ENCODE measurements at regions not wholly inside any gene's neighbourhood (a gene's known extent, or its start where the extent isn't known, plus 50 kb on each side); places are given as distances from the start of the nearest gene placed in this dataset.

DNA sequence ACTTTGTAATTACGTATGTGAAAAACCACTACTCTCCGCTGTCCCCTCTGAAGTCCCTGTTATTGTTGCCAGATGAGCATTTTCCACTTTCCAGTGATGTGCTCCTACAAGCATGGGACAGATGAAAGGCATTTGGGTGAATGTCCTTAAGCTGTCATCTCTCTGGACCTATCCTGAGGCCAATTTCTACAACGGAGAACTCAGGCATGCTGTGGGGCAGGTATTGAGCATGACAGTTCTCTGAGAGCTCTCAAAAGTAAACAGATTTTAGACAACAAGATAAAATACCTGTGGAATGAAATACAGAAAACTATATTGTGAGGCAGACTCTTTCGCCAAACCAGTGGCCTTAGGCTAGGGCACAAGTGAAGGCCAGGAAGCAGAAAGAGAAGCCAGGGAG lies 656.5 kb upstream of the NR2F2 start:
- no peak overlapping the region for H3K4me3 ChIP-seq
- no peaks in the 10 kb centered on the region for H3K27me3 ChIP-seq
- H3K27ac ChIP-seq, result no peak overlapping the region
- no peaks in the 10 kb centered on the region for H3K9me3 ChIP-seq
- no peaks in the 10 kb centered on the region for H3K36me3 ChIP-seq
- no peaks in the 10 kb centered on the region for H3K4me1 ChIP-seq
- intact Hi-C loops (cut with DNase I; ENCODE audit: low total_unique reads), result loop anchor here (5.0 kb wide), 1 partner anchor 1277 kb away; no protein-coding TSS in a partner anchor
- TF ChIP-seq POLR2A (IDR thresholded peaks at IDR 0.05) (no peak), CTCF (IDR thresholded peaks at IDR 0.05) (no peak), POLR2AphosphoS5 (IDR thresholded peaks at IDR 0.05) (no peak)
- DNase-seq (ENCODE audit: low spot score in 2 of 2), result no peak

GRCh38 chr15:95676500-95676899 lies 654.0 kb upstream of the NR2F2 start:
- Histone ChIP-seq H3K4me3 (no peak overlapping the region), H3K27ac (no peak overlapping the region), H3K27me3 (no peaks in the 10 kb centered on the region), H3K9me3 (no peaks in the 10 kb centered on the region), H3K4me1 (no peaks in the 10 kb centered on the region), H3K36me3 (no peaks in the 10 kb centered on the region)
- DNase-seq (ENCODE audit: low spot score in 2 of 2), result no peak
- intact Hi-C loops (cut with DNase I; ENCODE audit: low total_unique reads), result no loop called here
- no peak for TF ChIP-seq POLR2A (IDR thresholded peaks at IDR 0.05)
- no peak for TF ChIP-seq POLR2AphosphoS5 (IDR thresholded peaks at IDR 0.05)
- TF ChIP-seq CTCF (IDR thresholded peaks at IDR 0.05), result no peak

GRCh38 chr15:95679847-95680582 lies 650.5 kb upstream of the NR2F2 start:
- Histone ChIP-seq H3K27ac (no peak overlapping the region), H3K27me3 (no peaks in the 10 kb centered on the region), H3K4me3 (no peak overlapping the region), H3K4me1 (no peaks in the 10 kb centered on the region), H3K36me3 (no peaks in the 10 kb centered on the region), H3K9me3 (no peaks in the 10 kb centered on the region)
- DNase-seq (ENCODE audit: low spot score in 2 of 2), result no peak
- TF ChIP-seq POLR2A (IDR thresholded peaks at IDR 0.05) (no peak), CTCF (IDR thresholded peaks at IDR 0.05) (no peak)
- intact Hi-C loops (cut with DNase I; ENCODE audit: low total_unique reads), result no loop called here

DNA sequence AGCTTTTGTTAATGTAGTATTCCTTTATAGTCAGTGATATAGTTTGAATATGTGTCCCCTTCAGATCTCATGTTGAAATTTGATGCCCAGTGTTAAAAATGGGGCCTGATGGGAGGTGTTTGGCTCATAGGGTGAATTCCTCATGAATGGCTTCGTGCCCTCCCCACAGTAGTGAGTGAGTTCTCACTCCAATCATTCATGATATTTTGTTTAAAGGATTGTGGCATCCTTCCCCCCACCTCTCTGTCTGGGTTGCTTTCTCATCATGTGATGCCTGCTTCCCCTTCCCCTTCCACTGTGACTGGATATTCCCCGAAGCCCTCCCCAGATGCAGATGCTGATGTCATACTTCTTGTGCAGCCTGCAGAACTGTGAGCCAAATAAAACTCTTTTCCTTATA lies 649.8 kb upstream of the NR2F2 start:
- DNase-seq (ENCODE audit: low spot score in 2 of 2), result no peak
- Histone ChIP-seq H3K27ac (no peak overlapping the region), H3K4me1 (no peaks in the 10 kb centered on the region), H3K9me3 (no peaks in the 10 kb centered on the region), H3K27me3 (no peaks in the 10 kb centered on the region), H3K4me3 (no peak overlapping the region), H3K36me3 (no peaks in the 10 kb centered on the region)
- no peak for TF ChIP-seq POLR2A (IDR thresholded peaks at IDR 0.05)
- intact Hi-C loops (cut with DNase I; ENCODE audit: low total_unique reads), result no loop called here

DNA sequence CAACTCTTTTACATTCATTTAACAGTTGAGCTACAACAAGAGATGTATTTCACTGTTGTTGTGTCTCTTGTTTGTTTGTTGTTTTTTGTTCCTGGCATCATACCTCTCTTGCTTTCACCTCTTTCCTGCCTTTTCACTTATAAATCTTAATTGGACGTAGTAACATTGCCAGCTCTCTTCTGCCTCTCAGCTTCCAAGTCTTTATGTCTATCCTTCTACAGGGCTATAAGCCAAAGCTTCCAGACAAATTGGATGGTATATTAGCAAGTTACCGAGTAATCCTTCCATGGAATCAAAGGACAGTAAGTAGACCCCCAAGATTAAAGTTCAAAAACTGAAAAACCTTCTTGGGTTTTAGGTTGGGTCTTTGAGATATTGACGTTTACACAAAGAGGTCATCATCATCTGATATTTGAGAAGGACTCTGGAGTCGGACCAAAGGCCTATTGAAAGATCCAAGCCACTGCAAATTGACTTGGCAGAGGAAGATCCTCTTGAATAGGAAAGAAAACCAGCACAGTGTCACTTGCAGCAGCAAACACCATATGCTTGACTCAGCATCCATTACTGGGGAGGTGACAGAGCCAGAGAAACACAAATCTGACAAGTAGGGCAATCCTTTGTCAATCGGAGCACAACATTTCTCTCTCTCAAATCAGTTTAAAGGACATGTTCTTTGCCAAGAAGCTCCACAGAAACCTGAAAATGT lies 648.5 kb upstream of the NR2F2 start:
- H3K4me1 ChIP-seq, result no peaks in the 10 kb centered on the region
- intact Hi-C loops (cut with DNase I; ENCODE audit: low total_unique reads), result no loop called here
- TF ChIP-seq POLR2A (IDR thresholded peaks at IDR 0.05) (no peak), POLR2AphosphoS5 (IDR thresholded peaks at IDR 0.05) (no peak), CTCF (IDR thresholded peaks at IDR 0.05) (no peak)
- no peaks in the 10 kb centered on the region for H3K27me3 ChIP-seq
- H3K36me3 ChIP-seq, result no peaks in the 10 kb centered on the region
- H3K27ac ChIP-seq, result no peak overlapping the region
- no peaks in the 10 kb centered on the region for H3K9me3 ChIP-seq
- DNase-seq (ENCODE audit: low spot score in 2 of 2), result no peak
- H3K4me3 ChIP-seq, result no peak overlapping the region
